RWPE1 (cell line): ENCODE measurements at regions not wholly inside any gene's neighbourhood (a gene's known extent, or its start where the extent isn't known, plus 50 kb on each side); places are given as distances from the start of the nearest gene placed in this dataset.
"Not testable (repeated sequence)": the region's sequence is repeated elsewhere in the genome, so short reads cannot be mapped to it uniquely, and the experiment has no call there.

ENCODE experiments used
- CTCF ChIA-PET: fragments of 350-600 bp; sonication (Branson Sonifier 250); formaldehyde crosslinking; extraction: SDS; loops from one replicate; lab custom pipeline; 2021; lab: Yijun Ruan, JAX
- POLR2A ChIA-PET: fragments of 400-600 bp; formaldehyde crosslinking; extraction: SDS; loops from one replicate; lab custom pipeline; 2020; ENCODE audit warnings: antibody characterized with exemption; ENCODE audit not compliant: low non-redundant PET; lab: Yijun Ruan, JAX
- DNase-seq: peaks from one replicate; pipeline ENCODE4 v3.0.0; 2012; ENCODE audit warnings: low spot score
- H3K27ac ChIP-seq: fragments of 450-650 bp; 2 replicates; pipeline ENCODE4 v1.5.1; 2017
- TF ChIP-seq, protein P1 (sequence below): fragments of 450-650 bp; conservative IDR thresholded peaks from 2 replicates; pipeline ENCODE4 v1.5.1; 2017; ENCODE audit warnings: low read depth, mild to moderate bottlenecking

DNA sequence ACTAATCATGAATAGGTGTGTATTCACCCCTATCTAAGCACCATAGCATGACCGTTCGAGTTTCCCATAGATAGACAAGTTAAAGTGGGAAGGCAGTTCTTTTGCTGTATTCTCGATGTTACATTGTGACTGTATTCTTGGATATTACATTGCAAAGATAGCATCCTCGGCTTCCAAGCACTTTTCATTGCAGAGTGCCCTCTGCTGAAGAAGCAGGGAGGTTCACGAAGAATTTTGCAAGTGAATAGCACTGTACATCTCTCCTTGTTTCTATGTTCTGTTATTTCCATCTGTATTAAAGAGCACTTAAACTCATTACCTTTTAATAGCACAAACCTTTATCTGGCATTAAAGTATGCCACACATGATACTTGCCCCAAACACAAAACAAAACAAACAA lies 426.7 kb upstream of the ARX start:
- DNase-seq: no peak
- TF ChIP-seq, protein P1, sequence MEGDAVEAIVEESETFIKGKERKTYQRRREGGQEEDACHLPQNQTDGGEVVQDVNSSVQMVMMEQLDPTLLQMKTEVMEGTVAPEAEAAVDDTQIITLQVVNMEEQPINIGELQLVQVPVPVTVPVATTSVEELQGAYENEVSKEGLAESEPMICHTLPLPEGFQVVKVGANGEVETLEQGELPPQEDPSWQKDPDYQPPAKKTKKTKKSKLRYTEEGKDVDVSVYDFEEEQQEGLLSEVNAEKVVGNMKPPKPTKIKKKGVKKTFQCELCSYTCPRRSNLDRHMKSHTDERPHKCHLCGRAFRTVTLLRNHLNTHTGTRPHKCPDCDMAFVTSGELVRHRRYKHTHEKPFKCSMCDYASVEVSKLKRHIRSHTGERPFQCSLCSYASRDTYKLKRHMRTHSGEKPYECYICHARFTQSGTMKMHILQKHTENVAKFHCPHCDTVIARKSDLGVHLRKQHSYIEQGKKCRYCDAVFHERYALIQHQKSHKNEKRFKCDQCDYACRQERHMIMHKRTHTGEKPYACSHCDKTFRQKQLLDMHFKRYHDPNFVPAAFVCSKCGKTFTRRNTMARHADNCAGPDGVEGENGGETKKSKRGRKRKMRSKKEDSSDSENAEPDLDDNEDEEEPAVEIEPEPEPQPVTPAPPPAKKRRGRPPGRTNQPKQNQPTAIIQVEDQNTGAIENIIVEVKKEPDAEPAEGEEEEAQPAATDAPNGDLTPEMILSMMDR: no peak
- ChIA-PET POLR2A (no interaction called here), CTCF (no interaction called here)
- H3K27ac ChIP-seq: no peak overlapping the region

DNA sequence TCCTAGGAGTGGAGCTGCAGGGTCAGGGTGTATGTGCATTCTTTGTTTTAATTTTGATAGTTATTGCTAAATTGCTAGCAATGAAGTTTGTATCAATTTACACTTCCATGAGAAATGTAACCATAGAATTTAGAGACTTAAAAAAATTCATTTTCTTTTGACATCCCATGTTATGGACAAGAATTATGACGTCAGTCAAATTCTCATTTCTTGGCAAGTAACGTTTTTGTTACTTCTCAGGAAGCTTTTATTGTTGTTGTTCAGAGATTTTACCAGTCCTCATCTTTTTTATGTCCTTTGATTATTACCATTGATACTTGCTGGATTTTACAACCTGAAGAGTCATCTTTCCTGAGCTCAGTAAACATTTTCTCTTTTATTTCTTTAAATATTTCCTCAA lies 417.5 kb upstream of the ARX start:
- CTCF ChIA-PET: no interaction called here
- DNase-seq: no peak
- POLR2A ChIA-PET: no interaction called here
- H3K27ac ChIP-seq: no peak overlapping the region
- TF ChIP-seq, protein P1: no peak

DNA sequence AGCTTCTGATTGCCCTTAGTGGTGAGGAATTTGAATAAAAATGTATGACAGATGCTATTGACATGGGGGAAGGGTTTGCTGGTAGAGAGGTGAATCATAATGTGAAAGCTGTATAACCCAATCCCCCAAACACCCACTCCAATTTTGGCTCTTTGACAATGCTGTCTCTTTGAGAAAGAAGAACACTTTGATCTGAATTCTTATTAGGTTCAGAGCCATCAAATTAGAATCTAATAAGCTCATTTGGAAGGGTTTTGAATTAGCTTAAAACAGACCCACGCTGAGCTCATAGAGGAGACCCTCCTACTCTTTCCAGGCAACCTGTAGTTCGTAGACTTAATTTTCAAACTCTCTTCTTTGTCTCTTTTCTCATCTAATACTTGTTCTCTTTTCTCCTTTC lies 416.6 kb upstream of the ARX start:
- ChIA-PET CTCF (no interaction called here), POLR2A (no interaction called here)
- TF ChIP-seq, protein P1: no peak
- no peak overlapping the region for H3K27ac ChIP-seq
- no peak for DNase-seq

DNA sequence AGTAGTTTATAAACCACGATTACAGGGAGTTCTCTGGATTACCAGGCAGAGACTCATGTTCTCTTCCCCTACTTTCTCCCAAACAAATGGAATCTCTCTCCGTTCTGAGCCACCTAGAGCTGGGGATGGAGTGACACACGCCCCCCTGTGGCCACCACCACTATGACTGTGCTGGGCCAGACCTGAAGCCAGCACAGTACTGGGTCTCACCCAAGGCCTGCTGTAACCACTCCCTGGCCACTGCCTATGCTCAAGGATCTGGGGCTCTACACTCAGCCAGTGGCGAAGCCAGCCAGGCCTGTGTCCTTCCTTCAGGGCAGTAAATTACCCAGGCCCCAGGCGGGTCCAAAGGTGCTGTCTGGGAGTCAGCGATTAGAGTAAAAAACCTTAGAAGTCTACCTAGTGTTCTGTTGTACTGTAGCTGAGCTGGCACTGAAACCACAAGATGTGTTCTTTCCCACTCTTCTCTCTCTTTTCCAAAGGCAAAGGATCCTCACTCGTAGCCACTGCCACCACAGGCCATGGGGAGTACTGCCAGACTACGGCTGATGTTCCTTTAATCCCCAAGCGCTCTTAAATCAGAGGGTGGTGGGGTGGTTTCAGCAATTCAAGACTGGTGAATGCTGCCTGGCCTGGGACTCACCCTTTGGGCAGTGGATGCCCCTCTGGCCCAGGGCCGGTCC lies 412.2 kb upstream of the ARX start:
- ChIA-PET CTCF (no interaction called here), POLR2A (no interaction called here)
- DNase-seq: no peak
- H3K27ac ChIP-seq: no peak overlapping the region
- TF ChIP-seq, protein P1: no peak

DNA sequence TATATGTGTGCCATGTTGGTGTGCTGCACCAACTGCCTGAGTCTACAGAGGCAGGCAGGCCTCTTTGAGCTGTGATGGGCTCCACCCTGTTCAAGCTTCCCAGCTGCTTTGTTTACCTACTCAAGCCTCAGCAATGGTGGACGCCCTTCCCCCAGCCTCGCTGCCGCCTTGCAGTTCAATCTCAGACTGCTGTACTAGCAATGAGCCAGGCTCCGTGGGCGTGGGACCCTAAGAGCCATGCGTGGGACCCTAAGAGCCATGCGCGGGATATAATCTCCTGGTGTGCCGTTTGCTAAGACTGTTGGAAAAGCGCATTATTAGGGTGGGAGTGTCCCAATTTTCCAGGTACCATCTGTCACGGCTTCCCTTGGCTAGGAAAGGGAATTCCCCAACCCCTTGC lies 388.4 kb upstream of the ARX start:
- CTCF ChIA-PET, H3K27ac ChIP-seq, DNase-seq, POLR2A ChIA-PET: not testable (repeated sequence)

DNA sequence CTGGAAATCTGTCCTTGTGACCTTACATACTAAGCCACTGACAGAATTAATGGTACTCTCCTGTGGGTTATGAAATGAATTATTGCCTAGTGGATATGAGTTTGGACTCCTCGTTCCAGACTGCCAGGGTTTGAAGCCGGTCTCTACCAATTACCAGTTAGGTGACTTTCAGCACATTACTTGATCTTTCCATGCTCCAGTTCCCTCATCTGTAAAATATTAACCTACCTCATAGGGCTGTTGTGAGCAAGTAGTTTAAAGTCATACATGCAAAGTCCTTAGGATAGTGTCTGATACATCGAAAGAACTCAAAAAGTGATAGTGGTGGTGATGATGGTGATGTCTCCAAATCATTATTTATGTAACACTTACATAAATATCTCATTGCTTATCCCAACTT lies 373.5 kb upstream of the ARX start:
- no peak overlapping the region for H3K27ac ChIP-seq
- ChIA-PET POLR2A (no interaction called here), CTCF (no interaction called here)
- DNase-seq: no peak
- TF ChIP-seq, protein P1: no peak

DNA sequence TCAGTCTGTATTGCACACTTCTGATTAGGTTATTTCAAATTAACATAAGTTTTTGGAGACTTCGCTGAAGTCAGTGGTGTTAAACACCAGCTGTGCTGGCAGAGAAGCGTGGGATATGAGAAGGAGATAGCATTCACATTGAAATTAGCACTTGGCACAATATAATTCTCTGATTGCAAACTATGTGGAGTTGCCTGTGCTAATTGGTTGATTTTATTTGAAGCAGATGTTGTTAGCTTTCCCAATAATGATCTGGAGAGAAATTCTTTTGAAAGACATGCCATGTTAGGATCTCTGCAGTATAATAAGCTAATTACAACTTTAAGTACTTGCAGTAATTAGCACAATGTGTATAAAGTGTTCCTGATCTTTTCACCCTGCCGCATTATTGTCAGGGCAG lies 367.4 kb upstream of the ARX start:
- TF ChIP-seq, protein P1: no peak
- CTCF ChIA-PET: no interaction called here
- POLR2A ChIA-PET: no interaction called here
- no peak overlapping the region for H3K27ac ChIP-seq
- no peak for DNase-seq
